ENCODE measurements at regions not wholly inside any gene's neighbourhood (a gene's known extent, or its start where the extent isn't known, plus 50 kb on each side); places are given as distances from the start of the nearest gene placed in this dataset.

DNA sequence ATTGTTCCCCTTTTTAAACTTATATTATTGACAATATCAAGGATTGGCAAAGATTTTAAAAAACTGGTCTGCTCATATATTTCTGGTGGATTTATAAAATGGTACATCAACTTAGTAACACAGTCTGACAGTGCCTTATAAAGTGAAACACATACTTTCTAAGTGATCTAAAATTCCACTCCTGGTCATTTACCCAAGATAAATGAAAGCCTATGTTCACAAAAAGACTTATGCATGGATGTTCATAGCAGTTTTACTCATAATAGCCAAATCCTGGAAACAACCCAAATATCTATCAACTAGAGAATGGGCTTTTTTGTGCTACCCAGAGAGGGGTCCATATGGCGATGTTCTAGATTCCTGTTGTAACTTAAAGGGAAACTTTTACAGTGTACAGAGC is 222.4 kb upstream of the FAM83B start:
- no peak for TF ChIP-seq POLR2A (IDR thresholded peaks at IDR 0.05; ENCODE audit: low read length)
- TF ChIP-seq GATA1 (IDR thresholded peaks at IDR 0.05; ENCODE audit: low read depth, low read length): no peak

Data from erythroblast (primary cell).